ENCODE measurements at regions not wholly inside any gene's neighbourhood (a gene's known extent, or its start where the extent isn't known, plus 50 kb on each side); places are given as distances from the start of the nearest gene placed in this dataset.
A peak's percentile ranks its signal among the peaks of the same experiment; 100 is the strongest.

- TF ChIP-seq CTCF (IDR thresholded peaks at IDR 0.05; ENCODE audit: insufficient read depth, low read length): peak; percentile 41
- no peak for TF ChIP-seq REST (IDR thresholded peaks at IDR 0.05; ENCODE audit: insufficient replicate concordance, low read depth)
- TF ChIP-seq SPI1 (IDR thresholded peaks at IDR 0.05; ENCODE audit: borderline replicate concordance, low read depth): no peak
Observed at GRCh38 chr2:222024932-222025880, 273.6 kb downstream of the PAX3 start.
